Spleen (tissue), 11 donors: ENCODE measurements at regions not wholly inside any gene's neighbourhood (a gene's known extent, or its start where the extent isn't known, plus 50 kb on each side); places are given as distances from the start of the nearest gene placed in this dataset.

Source experiments
- DNase-seq: peaks from one replicate; pipeline ENCODE4 v3.0.0-alpha.2; 2020
- H3K27ac ChIP-seq, 8 donors: fragments of 200-600 bp; sonication (generic) in 7 of 8; 1 replicate in 4 of 8; 2 replicates in 4 of 8; pipeline versions ENCODE4 v1.5.0 to v1.8.0; 2016 to 2021; ENCODE audit warnings: inconsistent platforms in 4 of 8, mild to moderate bottlenecking in 4 of 8, moderate library complexity in 1 of 8
- H3K27me3 ChIP-seq, 7 donors: fragments of 200-600 bp; sonication (generic) in 6 of 7; replicated peaks in 1 of 7; 1 replicate in 4 of 7; 2 replicates in 3 of 7; pipeline versions ENCODE4 v1.5.0 to v1.8.0; 2016 to 2021; ENCODE audit warnings: inconsistent platforms in 3 of 7, mild to moderate bottlenecking in 1 of 7
- H3K36me3 ChIP-seq, 6 donors: fragments of 200-600 bp; sonication (generic) in 5 of 6; 1 replicate in 4 of 6; 2 replicates in 2 of 6; pipeline versions ENCODE4 v1.5.0 to v1.8.0; 2016 to 2021; ENCODE audit warnings: inconsistent platforms in 2 of 6
- H3K4me1 ChIP-seq, 6 donors: fragments of 200-600 bp; sonication (generic) in 5 of 6; 1 replicate in 3 of 6; 2 replicates in 3 of 6; pipeline versions ENCODE4 v1.5.0 to v1.8.0; 2016 to 2021; ENCODE audit warnings: inconsistent platforms in 3 of 6
- H3K4me3 ChIP-seq, 8 donors: fragments of 200-600 bp; sonication (generic) in 7 of 8; 1 replicate in 4 of 8; 2 replicates in 4 of 8; pipeline versions ENCODE4 v1.5.0 to v1.8.0; 2016 to 2021; ENCODE audit warnings: inconsistent platforms in 4 of 8, mild to moderate bottlenecking in 4 of 8, moderate library complexity in 2 of 8
- H3K9me3 ChIP-seq, 8 donors: fragments of 200-600 bp; sonication (generic) in 7 of 8; 1 replicate in 4 of 8; 2 replicates in 4 of 8; pipeline versions ENCODE4 v1.5.0 to v1.8.0; 2016 to 2021; ENCODE audit warnings: inconsistent platforms in 4 of 8
- CTCF ChIP-seq, 11 experiments: fragments of 200-600 bp in 7 of 11; fragments of 450-650 bp in 4 of 11; sonication (generic) in 4 of 11; IDR thresholded peaks in 8 of 11; conservative IDR thresholded peaks in 3 of 11; 1 replicate in 7 of 11; 2 replicates in 4 of 11; pipeline versions ENCODE4 v1.4.0 to v1.8.0; 2016 to 2021; ENCODE audit warnings: antibody characterized with exemption in 11 of 11, inconsistent platforms in 4 of 11, mild to moderate bottlenecking in 1 of 11
- POLR2A ChIP-seq, 3 donors: fragments of 450-650 bp; IDR thresholded peaks; one replicate each; pipeline ENCODE4 v1.5.1; 2017; ENCODE audit warnings: antibody characterized with exemption in 3 of 3, mild to moderate bottlenecking in 1 of 3
- POLR2AphosphoS5 ChIP-seq, 3 donors: sonication (generic); formaldehyde crosslinking; IDR thresholded peaks; one replicate each; pipeline ENCODE4 v1.5.1; 2017; ENCODE audit warnings: antibody characterized with exemption in 3 of 3
- WGBS, 5 donors: extraction: QIAGEN DNeasy Blood & Tissue Kit in 3 of 5; methylation state at CpG; one replicate each; pipeline versions ENCODE4 v1.1.5 to v1.1.7; 2013 to 2018; 5-methylcytosine and 5-hydroxymethylcytosine counted together
- intact Hi-C: fragments of 100-400 bp; cut with DNase I; formaldehyde crosslinking; loops from one replicate; pipeline ENCODE4 v1.15.0; 2023; ENCODE audit warnings: low total_unique reads
- donor health status: healthy with polysubstance abuse.
- donor health status: DM: no; HTN: no; CAD: no; lungs with moderate emphysema.
- donor health status: DM: no; HTN: no; CAD: no.
- donor health status: Bipolar disorder and iron deficiency.
- donor health status: healthy.
- donor health status: DM: no; HTN: no; CAD: no.
- donor health status: DM: yes; HTN: yes; CAD: no.

GRCh38 chr2:67625690-67626475 lies 228.8 kb downstream of the ETAA1 start:
- H3K9me3 ChIP-seq, result peaks cover 0 to 4% (median 0%) of the 10 kb centered on the region in 8 donors
- H3K4me1 ChIP-seq, result no peaks in the 10 kb centered on the region
- intact Hi-C loops, result no loop called here
- TF ChIP-seq POLR2AphosphoS5 (IDR thresholded peaks at IDR 0.05) (no peak), CTCF (IDR thresholded peaks at IDR 0.05 in 8 of 11, conservative IDR thresholded peaks at IDR 0.05 in 3 of 11) (no peak), POLR2A (IDR thresholded peaks at IDR 0.05) (no peak)
- DNase-seq, result no peak
- H3K4me3 ChIP-seq, result no peak overlapping the region
- WGBS, 5 donors, result 55 to 77% (median 67%) methylated on average over 5 of the region's 5 CpGs
- no peak overlapping the region for H3K27ac ChIP-seq
- H3K27me3 ChIP-seq, result no peaks in the 10 kb centered on the region
- no peaks in the 10 kb centered on the region for H3K36me3 ChIP-seq

GRCh38 chr2:67626656-67627055 lies 229.5 kb downstream of the ETAA1 start:
- Histone ChIP-seq H3K4me3 (no peak overlapping the region), H3K4me1 (no peaks in the 10 kb centered on the region), H3K27ac (no peak overlapping the region), H3K9me3 (peaks cover 0 to 4% (median 0%) of the 10 kb centered on the region in 8 donors), H3K27me3 (no peaks in the 10 kb centered on the region), H3K36me3 (no peaks in the 10 kb centered on the region)
- WGBS, 5 donors, result 68 to 78% (median 77%) methylated on average over 4 of the region's 4 CpGs
- intact Hi-C loops, result no loop called here
- no peak for DNase-seq
- no peak for TF ChIP-seq POLR2AphosphoS5 (IDR thresholded peaks at IDR 0.05)
- TF ChIP-seq CTCF (IDR thresholded peaks at IDR 0.05 in 8 of 11, conservative IDR thresholded peaks at IDR 0.05 in 3 of 11), result no peak
- TF ChIP-seq POLR2A (IDR thresholded peaks at IDR 0.05), result no peak

- Histone ChIP-seq H3K27me3 (no peaks in the 10 kb centered on the region), H3K36me3 (no peaks in the 10 kb centered on the region), H3K4me3 (no peak overlapping the region), H3K9me3 (peaks cover 0 to 4% (median 0%) of the 10 kb centered on the region in 8 donors), H3K27ac (no peak overlapping the region), H3K4me1 (no peaks in the 10 kb centered on the region)
- TF ChIP-seq POLR2AphosphoS5 (IDR thresholded peaks at IDR 0.05) (no peak), POLR2A (IDR thresholded peaks at IDR 0.05) (no peak), CTCF (IDR thresholded peaks at IDR 0.05 in 8 of 11, conservative IDR thresholded peaks at IDR 0.05 in 3 of 11) (no peak)
- 78 to 95% (median 90%) methylated on average over 3 of the region's 3 CpGs for WGBS, 5 donors
- DNase-seq, result no peak
- intact Hi-C loops, result no loop called here
Measured at GRCh38 chr2:67627456-67628207, 230.5 kb downstream of the ETAA1 start.

- no peak for TF ChIP-seq POLR2A (IDR thresholded peaks at IDR 0.05)
- TF ChIP-seq CTCF (IDR thresholded peaks at IDR 0.05 in 8 of 11, conservative IDR thresholded peaks at IDR 0.05 in 3 of 11), result no peak
- TF ChIP-seq POLR2AphosphoS5 (IDR thresholded peaks at IDR 0.05), result no peak
- intact Hi-C loops, result no loop called here
- no peak overlapping the region for H3K27ac ChIP-seq
- no peaks in the 10 kb centered on the region for H3K36me3 ChIP-seq
- H3K4me3 ChIP-seq, result no peak overlapping the region
- 32 to 56% (median 44%) methylated on average over 1 of the region's 1 CpG for whole genome bisulfite sequencing, 5 donors
- no peaks in the 10 kb centered on the region for H3K4me1 ChIP-seq
- DNase-seq, result no peak
- H3K9me3 ChIP-seq, result no peaks in the 10 kb centered on the region
- H3K27me3 ChIP-seq, result no peaks in the 10 kb centered on the region
Measured at GRCh38 chr2:67628892-67629291, 231.8 kb downstream of the ETAA1 start.
